Astrocyte (in vitro differentiated cells and primary cell): ENCODE measurements at regions not wholly inside any gene's neighbourhood (a gene's known extent, or its start where the extent isn't known, plus 50 kb on each side); places are given as distances from the start of the nearest gene placed in this dataset.

ENCODE experiments used
- DNase-seq: peaks from one replicate; pipeline ENCODE4 v3.0.0-alpha.2; 2010; ENCODE audit warnings: low read depth
- FAIRE-seq: peaks from 2 replicates; lab custom pipeline; 2011; peaks lifted over from hg19 to GRCh38; lab: Jason Lieb, UNC
- H2AFZ ChIP-seq: 2 replicates; pipeline ENCODE4 v1.6.0; 2012; ENCODE audit warnings: low read depth, low read length, inconsistent platforms
- H3K27ac ChIP-seq: 2 replicates; pipeline ENCODE4 v1.5.1; 2011; ENCODE audit warnings: low read depth, low read length, inconsistent platforms
- H3K27me3 ChIP-seq: 2 replicates; pipeline ENCODE4 v1.6.0; 2011; ENCODE audit warnings: low read length, inconsistent platforms; ENCODE audit not compliant: insufficient read depth
- H3K36me3 ChIP-seq: 2 replicates; pipeline ENCODE4 v1.5.1; 2011; ENCODE audit warnings: low read length, inconsistent platforms; ENCODE audit not compliant: insufficient read depth
- H3K4me1 ChIP-seq: 2 replicates; pipeline ENCODE4 v1.5.1; 2011; ENCODE audit warnings: low read length, inconsistent platforms; ENCODE audit not compliant: insufficient read depth
- H3K4me2 ChIP-seq: 2 replicates; pipeline ENCODE4 v1.6.0; 2012; ENCODE audit warnings: low read length, inconsistent platforms
- H3K4me3 ChIP-seq: 2 replicates; pipeline ENCODE4 v1.5.1; 2011; ENCODE audit warnings: low read depth, mild to moderate bottlenecking, low read length, inconsistent platforms; ENCODE audit not compliant: insufficient read depth
- H3K79me2 ChIP-seq: 2 replicates; pipeline ENCODE4 v1.6.0; 2012; ENCODE audit warnings: mild to moderate bottlenecking, low read length, inconsistent platforms; ENCODE audit not compliant: insufficient read depth
- H3K9ac ChIP-seq: 2 replicates; pipeline ENCODE4 v1.6.0; 2012; ENCODE audit warnings: mild to moderate bottlenecking, low read length, inconsistent platforms
- H3K9me3 ChIP-seq: 2 replicates; pipeline ENCODE4 v1.5.1; 2012; ENCODE audit warnings: low read depth, mild to moderate bottlenecking, low read length, inconsistent platforms; ENCODE audit not compliant: insufficient read depth
- H4K20me1 ChIP-seq: 2 replicates; pipeline ENCODE4 v1.6.0; 2012; ENCODE audit warnings: low read length, inconsistent platforms; ENCODE audit not compliant: insufficient read depth
- H3K27ac Mint-ChIP-seq: one replicate; pipeline ENCODE4 v1.8.0; 2021; ENCODE audit warnings: mild to moderate bottlenecking, mixed read lengths; ENCODE audit not compliant: unreplicated experiment
- H3K27me3 Mint-ChIP-seq: one replicate; pipeline ENCODE4 v1.8.0; 2021; ENCODE audit warnings: low read depth, mixed read lengths; ENCODE audit not compliant: unreplicated experiment
- H3K36me3 Mint-ChIP-seq: one replicate; pipeline ENCODE4 v1.8.0; 2021; ENCODE audit warnings: low read depth, mixed read lengths; ENCODE audit not compliant: unreplicated experiment
- H3K4me1 Mint-ChIP-seq: one replicate; pipeline ENCODE4 v1.8.0; 2021; ENCODE audit warnings: low read depth, mixed read lengths; ENCODE audit not compliant: unreplicated experiment
- H3K4me3 Mint-ChIP-seq: one replicate; pipeline ENCODE4 v1.8.0; 2021; ENCODE audit warnings: mild to moderate bottlenecking, moderate library complexity, mixed read lengths; ENCODE audit not compliant: unreplicated experiment
- H3K9me3 Mint-ChIP-seq: one replicate; pipeline ENCODE4 v1.8.0; 2021; ENCODE audit warnings: mild to moderate bottlenecking, mixed read lengths; ENCODE audit not compliant: unreplicated experiment
- CTCF ChIP-seq: IDR thresholded peaks from 2 replicates; pipeline ENCODE4 v1.5.1; 2011; ENCODE audit warnings: low read depth, mild to moderate bottlenecking, inconsistent platforms, low read length, moderate library complexity; ENCODE audit not compliant: insufficient read depth
- EZH2 ChIP-seq: IDR thresholded peaks from 2 replicates; pipeline ENCODE4 v1.6.1; 2012; ENCODE audit warnings: mild to moderate bottlenecking, low read length, inconsistent platforms; ENCODE audit not compliant: insufficient read depth

GRCh38 chr10:111478651-111479050 is 401.8 kb downstream of the ADRA2A start:
- H3K36me3 ChIP-seq = no peaks in the 10 kb centered on the region
- H2AFZ ChIP-seq = no peak overlapping the region
- no peak overlapping the region for H3K4me2 ChIP-seq
- no peaks in the 10 kb centered on the region for H4K20me1 ChIP-seq
- no peaks in the 10 kb centered on the region for H3K36me3 Mint-ChIP-seq
- H3K27ac Mint-ChIP-seq = no peak overlapping the region
- H3K9me3 Mint-ChIP-seq = peaks cover 2% of the 10 kb centered on the region
- TF ChIP-seq CTCF = no peak
- H3K4me3 ChIP-seq = no peak overlapping the region
- no peaks in the 10 kb centered on the region for H3K9me3 ChIP-seq
- DNase-seq = no peak
- no peaks in the 10 kb centered on the region for H3K4me1 ChIP-seq
- H3K4me1 Mint-ChIP-seq = peaks cover 28% of the 10 kb centered on the region
- no peak overlapping the region for H3K9ac ChIP-seq
- no peaks in the 10 kb centered on the region for H3K27me3 Mint-ChIP-seq
- FAIRE-seq = no peak
- H3K4me3 Mint-ChIP-seq = no peak overlapping the region
- no peaks in the 10 kb centered on the region for H3K79me2 ChIP-seq
- no peak overlapping the region for H3K27ac ChIP-seq
- H3K27me3 ChIP-seq = no peaks in the 10 kb centered on the region

GRCh38 chr10:111479966-111480365 is 403.1 kb downstream of the ADRA2A start:
- peak overlapping the region; percentile 12 for H3K27ac ChIP-seq
- no peak for TF ChIP-seq EZH2
- TF ChIP-seq CTCF = no peak
- Mint-ChIP-seq H3K36me3 (no peaks in the 10 kb centered on the region), H3K4me3 (no peak overlapping the region), H3K27ac (peak overlapping the region; percentile 88), H3K27me3 (no peaks in the 10 kb centered on the region), H3K9me3 (peaks cover 2% of the 10 kb centered on the region), H3K4me1 (peaks cover 28% of the 10 kb centered on the region)
- FAIRE-seq = no peak
- no peak overlapping the region for H3K4me3 ChIP-seq
- no peak overlapping the region for H2AFZ ChIP-seq
- H4K20me1 ChIP-seq = no peaks in the 10 kb centered on the region
- H3K79me2 ChIP-seq = no peaks in the 10 kb centered on the region
- no peaks in the 10 kb centered on the region for H3K27me3 ChIP-seq
- no peak overlapping the region for H3K9ac ChIP-seq
- peak; percentile 62 for DNase-seq
- no peaks in the 10 kb centered on the region for H3K9me3 ChIP-seq
- no peaks in the 10 kb centered on the region for H3K4me1 ChIP-seq
- H3K4me2 ChIP-seq = no peak overlapping the region
- H3K36me3 ChIP-seq = no peaks in the 10 kb centered on the region

GRCh38 chr10:111481261-111481826 is 404.5 kb downstream of the ADRA2A start:
- H3K4me1 Mint-ChIP-seq = peaks cover 21% of the 10 kb centered on the region
- H3K36me3 Mint-ChIP-seq = no peaks in the 10 kb centered on the region
- no peak for FAIRE-seq
- no peak overlapping the region for H3K4me2 ChIP-seq
- no peaks in the 10 kb centered on the region for H3K27me3 ChIP-seq
- H3K4me1 ChIP-seq = no peaks in the 10 kb centered on the region
- DNase-seq = peak; percentile 39
- TF ChIP-seq CTCF = no peak
- TF ChIP-seq EZH2 = no peak
- H3K4me3 Mint-ChIP-seq = no peak overlapping the region
- no peak overlapping the region for H3K9ac ChIP-seq
- H3K79me2 ChIP-seq = no peaks in the 10 kb centered on the region
- H3K27ac ChIP-seq = no peak overlapping the region
- peaks cover 4% of the 10 kb centered on the region for H3K9me3 Mint-ChIP-seq
- H2AFZ ChIP-seq = no peak overlapping the region
- peak overlapping the region; percentile 43 for H3K27ac Mint-ChIP-seq
- no peaks in the 10 kb centered on the region for H3K9me3 ChIP-seq
- H3K36me3 ChIP-seq = no peaks in the 10 kb centered on the region
- H3K27me3 Mint-ChIP-seq = no peaks in the 10 kb centered on the region
- no peak overlapping the region for H3K4me3 ChIP-seq
- H4K20me1 ChIP-seq = no peaks in the 10 kb centered on the region
